ENCODE measurements at regions not wholly inside any gene's neighbourhood (a gene's known extent, or its start where the extent isn't known, plus 50 kb on each side); places are given as distances from the start of the nearest gene placed in this dataset.

DNA sequence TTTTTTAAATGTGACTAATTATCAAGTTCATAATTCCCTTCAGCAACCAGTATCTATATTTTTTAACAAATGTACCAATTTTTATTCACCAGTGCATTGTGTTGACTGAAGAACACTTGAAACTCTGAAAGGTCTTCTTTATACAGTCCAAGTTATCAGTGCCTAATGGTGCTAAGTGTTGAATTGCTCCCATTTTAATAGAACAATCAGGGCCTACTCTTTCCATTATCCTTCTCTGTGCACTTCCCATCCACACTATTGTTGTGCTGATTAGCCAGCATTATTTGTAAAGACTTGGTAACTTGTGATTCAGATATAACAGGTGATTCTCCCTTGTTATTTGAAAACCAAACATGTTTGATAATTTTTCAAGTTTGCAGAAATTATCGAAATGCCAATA is 1209.7 kb upstream of the MAP3K7 start:
- Histone ChIP-seq H4K5ac (ENCODE audit: insufficient read length, low read depth, low read length) (no peak overlapping the region), H3K23ac (ENCODE audit: insufficient read length, low read depth, low read length) (no peak overlapping the region), H2BK120ac (ENCODE audit: low read depth, low read length, poor library complexity, severe bottlenecking) (no peak overlapping the region), H2BK5ac (ENCODE audit: insufficient read length, low read length) (no peak overlapping the region), H3K23me2 (ENCODE audit: insufficient read length, low read depth, low read length, poor library complexity, severe bottlenecking) (no peaks in the 10 kb centered on the region), H3K4me2 (ENCODE audit: insufficient read depth, insufficient read length, low read length) (no peak overlapping the region), H3K14ac (ENCODE audit: insufficient read depth, low read length) (no peak overlapping the region), H3K4ac (ENCODE audit: low read depth, low read length) (no peak overlapping the region), H3T11ph (ENCODE audit: low read length) (no peak overlapping the region), H4K20me1 (ENCODE audit: control insufficient read depth, insufficient read depth, insufficient read length) (no peaks in the 10 kb centered on the region), H3K4me1 (ENCODE audit: insufficient read depth, low read length) (no peaks in the 10 kb centered on the region), H3K9me3 (ENCODE audit: control insufficient read depth, low read depth, low read length) (no peaks in the 10 kb centered on the region), H4K91ac (ENCODE audit: insufficient read length, low read depth, low read length) (no peak overlapping the region), H2AK5ac (ENCODE audit: insufficient read length, low read length) (no peak overlapping the region), H3K18ac (ENCODE audit: insufficient read length, low read depth, low read length) (no peak overlapping the region), H2BK12ac (ENCODE audit: insufficient read length, low read depth, low read length) (no peak overlapping the region), H2BK20ac (ENCODE audit: low read depth, low read length, poor library complexity, severe bottlenecking) (no peak overlapping the region), H2AFZ (ENCODE audit: low read length) (no peak overlapping the region), H3K79me2 (ENCODE audit: insufficient read depth, low read length) (no peaks in the 10 kb centered on the region), H3K79me1 (ENCODE audit: insufficient read depth, low read depth, low read length, poor library complexity, severe bottlenecking) (no peaks in the 10 kb centered on the region), H3K56ac (ENCODE audit: insufficient read length, low read depth, low read length) (no peak overlapping the region), H3K27me3 (ENCODE audit: insufficient read depth, low read length) (no peaks in the 10 kb centered on the region), H4K8ac (replicated peaks; ENCODE audit: insufficient read length, low read depth, low read length) (no peak overlapping the region), H2BK15ac (ENCODE audit: low read depth, low read length) (no peak overlapping the region), H3K27ac (ENCODE audit: insufficient read length, low read depth, low read length) (no peak overlapping the region), H3K9ac (ENCODE audit: extremely low read depth, insufficient read length, low read length) (no peak overlapping the region)
- TF ChIP-seq, protein P1, sequence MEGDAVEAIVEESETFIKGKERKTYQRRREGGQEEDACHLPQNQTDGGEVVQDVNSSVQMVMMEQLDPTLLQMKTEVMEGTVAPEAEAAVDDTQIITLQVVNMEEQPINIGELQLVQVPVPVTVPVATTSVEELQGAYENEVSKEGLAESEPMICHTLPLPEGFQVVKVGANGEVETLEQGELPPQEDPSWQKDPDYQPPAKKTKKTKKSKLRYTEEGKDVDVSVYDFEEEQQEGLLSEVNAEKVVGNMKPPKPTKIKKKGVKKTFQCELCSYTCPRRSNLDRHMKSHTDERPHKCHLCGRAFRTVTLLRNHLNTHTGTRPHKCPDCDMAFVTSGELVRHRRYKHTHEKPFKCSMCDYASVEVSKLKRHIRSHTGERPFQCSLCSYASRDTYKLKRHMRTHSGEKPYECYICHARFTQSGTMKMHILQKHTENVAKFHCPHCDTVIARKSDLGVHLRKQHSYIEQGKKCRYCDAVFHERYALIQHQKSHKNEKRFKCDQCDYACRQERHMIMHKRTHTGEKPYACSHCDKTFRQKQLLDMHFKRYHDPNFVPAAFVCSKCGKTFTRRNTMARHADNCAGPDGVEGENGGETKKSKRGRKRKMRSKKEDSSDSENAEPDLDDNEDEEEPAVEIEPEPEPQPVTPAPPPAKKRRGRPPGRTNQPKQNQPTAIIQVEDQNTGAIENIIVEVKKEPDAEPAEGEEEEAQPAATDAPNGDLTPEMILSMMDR (conservative IDR thresholded peaks at IDR 0.05): no peak
- no peak for DNase-seq
- H3K4me1 Mint-ChIP-seq: peaks cover 8 to 11% of the 10 kb centered on the region in 2 experiments; a peak in 3 of 4 replicates
- no peak overlapping the region for H3K27ac Mint-ChIP-seq
- H3K9me3 Mint-ChIP-seq: no peaks in the 10 kb centered on the region
- no peaks in the 10 kb centered on the region for H3K36me3 Mint-ChIP-seq (ENCODE audit: insufficient read depth in 1 of 3, low read depth in 3 of 3)
- WGBS (ENCODE audit: extremely low coverage, insufficient read length, low lambda C conversion rate): no CpG with 5 or more reads among the region's 1 CpG
- no peak overlapping the region for H3K4me3 Mint-ChIP-seq
- no peaks in the 10 kb centered on the region for H3K27me3 Mint-ChIP-seq (ENCODE audit: low read depth)

Measured in H9 (cell line).